Urothelium cell line (cell line): ENCODE measurements at regions not wholly inside any gene's neighbourhood (a gene's known extent, or its start where the extent isn't known, plus 50 kb on each side); places are given as distances from the start of the nearest gene placed in this dataset.

Experiments used
- DNase-seq: peaks from one replicate; pipeline ENCODE4 v3.0.0; 2011; ENCODE audit warnings: low spot score, mixed read lengths
- FAIRE-seq: peaks from 2 replicates; lab custom pipeline; 2011; peaks lifted over from hg19 to GRCh38; lab: Jason Lieb, UNC

DNA sequence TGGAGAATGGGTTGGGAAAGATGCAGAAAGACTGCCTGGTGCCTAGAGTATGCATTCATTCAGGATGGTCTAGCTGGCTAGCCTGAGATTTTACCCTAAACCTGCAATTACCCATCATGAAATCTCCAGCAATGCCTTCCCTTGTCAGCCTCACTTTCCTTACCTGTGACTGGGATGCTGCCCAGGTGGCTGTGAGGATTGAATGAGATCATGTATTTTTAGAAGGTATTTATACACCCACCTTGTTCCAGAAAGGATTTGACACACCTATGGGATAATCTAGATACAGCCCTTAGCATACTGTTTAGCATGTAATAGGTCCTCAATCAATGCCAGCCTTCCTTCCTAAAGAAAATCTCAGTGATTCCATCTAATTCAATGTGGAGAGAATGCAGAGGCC lies 561.4 kb downstream of the CDK5RAP2 start:
- FAIRE-seq (no peak), DNase-seq (no peak)

DNA sequence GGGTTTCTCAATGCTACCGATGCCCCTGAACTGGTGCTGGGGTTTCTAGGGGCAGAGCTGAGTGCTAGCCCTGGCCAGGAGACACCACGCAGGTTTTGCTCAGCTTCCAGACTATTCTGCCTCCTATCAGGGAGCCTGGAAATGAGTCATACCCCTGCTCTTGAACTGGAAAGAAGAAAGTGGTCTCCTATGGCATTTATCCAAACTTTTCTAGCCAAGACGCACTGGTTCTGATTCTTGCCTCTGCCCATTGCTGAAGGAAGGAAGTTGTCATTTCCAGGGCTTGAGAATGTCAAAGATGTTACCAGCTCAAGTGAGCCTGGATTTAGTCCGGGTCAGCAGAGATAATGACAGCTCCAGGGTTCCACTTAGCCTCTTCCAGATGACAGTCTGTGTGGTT lies 561.9 kb downstream of the CDK5RAP2 start:
- FAIRE-seq (no peak), DNase-seq (no peak)

DNA sequence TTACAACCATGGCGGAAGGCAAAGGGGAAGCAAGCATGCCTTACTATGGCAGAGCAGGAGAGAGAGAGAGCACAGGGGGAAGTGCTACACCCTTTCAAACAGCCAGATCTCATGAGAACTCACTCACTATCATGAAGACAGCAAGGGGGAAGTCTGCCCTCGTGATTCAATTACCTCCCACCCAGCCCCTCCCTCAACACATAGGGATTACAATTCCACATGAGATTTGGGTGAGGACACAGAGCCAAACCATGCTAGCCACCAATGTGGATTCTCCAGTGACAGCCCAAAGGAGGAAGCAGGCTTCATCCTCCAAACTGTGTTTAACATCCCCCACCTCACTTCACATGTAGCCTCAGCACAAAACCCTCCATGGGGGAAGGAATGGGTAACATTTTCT lies 563.7 kb downstream of the CDK5RAP2 start:
- no peak for FAIRE-seq
- no peak for DNase-seq

DNA sequence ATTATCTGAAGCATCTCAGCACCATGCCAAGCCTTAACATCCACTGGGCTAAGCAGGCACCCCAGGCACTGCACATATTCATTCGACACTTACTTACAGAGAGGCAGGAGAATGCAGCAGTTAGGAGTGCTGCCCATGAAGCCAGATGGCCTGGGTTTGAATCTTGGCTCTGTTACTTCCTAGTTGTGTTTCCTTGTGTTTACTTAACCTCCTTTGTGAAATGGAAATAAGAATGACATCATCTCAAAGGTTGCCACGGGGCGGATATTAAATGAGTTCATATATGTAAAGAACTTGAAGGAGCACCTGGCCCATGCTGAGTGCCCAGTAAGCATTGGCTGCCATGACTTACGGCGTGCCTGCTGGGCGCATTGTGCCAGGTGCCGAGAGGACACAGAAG lies 565.2 kb downstream of the CDK5RAP2 start:
- FAIRE-seq (no peak), DNase-seq (no peak)

DNA sequence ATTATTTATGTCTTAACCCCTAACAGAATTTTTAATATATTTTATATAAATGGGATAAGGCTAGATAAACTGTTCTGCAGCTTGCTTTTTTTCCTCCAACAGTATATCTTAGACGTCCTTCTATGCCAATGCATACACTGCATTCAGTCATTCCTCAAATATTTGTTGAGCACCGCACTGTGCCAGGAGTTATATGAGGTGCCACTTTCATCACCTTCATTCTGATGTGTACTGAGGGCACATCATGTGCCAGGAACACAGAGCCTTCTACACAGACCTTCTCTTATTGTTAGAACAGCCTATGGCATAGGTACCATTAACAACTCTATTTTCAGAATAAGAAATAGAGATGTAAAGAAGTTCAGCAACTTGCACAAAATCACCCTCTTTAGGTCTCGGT lies 570.1 kb downstream of the CDK5RAP2 start:
- DNase-seq (no peak), FAIRE-seq (no peak)

DNA sequence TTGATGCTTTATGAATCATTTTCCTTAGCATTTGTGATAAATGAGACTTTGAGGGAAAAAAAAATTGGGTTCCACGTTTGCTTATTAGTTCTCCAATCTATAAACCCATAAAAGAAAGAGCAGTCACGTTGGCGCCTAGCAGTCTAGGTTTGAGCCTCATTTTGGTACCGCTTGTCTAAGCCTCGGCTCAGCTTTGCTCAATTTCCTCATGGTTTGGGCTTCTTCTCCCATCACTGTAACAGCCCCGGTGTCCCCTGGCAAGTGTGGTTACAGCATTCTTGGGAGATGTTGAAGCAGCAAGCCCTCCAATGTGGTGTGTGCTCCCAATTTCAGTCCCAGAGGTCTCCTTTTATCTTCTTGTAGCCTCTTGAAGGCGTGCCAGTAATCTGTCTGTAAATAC lies 578.4 kb downstream of the CDK5RAP2 start:
- FAIRE-seq = no peak
- DNase-seq = no peak

DNA sequence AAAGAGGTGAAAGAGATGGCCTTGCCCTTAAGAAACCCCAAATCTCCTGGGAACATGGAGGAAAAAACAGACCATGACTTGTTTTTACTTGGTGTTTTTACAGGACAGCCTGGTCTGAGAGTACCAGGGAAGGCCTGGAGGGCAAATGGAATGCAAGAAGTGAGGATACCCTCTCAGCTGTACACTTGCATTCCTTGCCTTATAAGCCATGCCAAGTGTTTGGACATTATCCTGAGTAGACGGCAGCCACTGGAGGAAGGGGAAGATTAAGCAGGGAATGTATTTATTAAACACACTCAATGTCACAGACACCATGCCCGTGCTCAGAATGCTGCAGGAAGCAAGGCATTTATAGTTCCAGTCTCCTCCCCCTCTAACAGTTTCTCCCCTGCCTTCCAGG lies 581.4 kb downstream of the CDK5RAP2 start:
- DNase-seq = no peak
- no peak for FAIRE-seq

DNA sequence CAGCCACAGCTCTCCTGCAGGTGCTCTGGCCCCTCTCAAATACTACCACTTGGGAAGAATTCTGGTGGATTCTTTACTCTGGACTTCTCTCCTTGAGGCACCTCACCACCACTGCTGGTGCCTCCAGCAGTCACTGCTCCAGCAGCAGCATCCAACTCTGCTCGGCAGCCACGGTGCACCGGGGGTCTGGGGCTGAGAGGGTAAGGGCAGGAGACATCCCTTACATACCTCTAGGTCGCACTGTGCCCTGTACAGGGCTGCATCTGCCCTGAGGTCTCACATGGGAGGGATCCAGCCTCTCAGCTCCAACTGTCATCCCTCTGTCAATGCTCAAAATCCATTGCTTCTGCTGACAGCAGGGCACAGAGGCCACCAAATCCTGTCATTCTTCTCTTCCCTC lies 588.2 kb downstream of the CDK5RAP2 start:
- DNase-seq (no peak), FAIRE-seq (no peak)

DNA sequence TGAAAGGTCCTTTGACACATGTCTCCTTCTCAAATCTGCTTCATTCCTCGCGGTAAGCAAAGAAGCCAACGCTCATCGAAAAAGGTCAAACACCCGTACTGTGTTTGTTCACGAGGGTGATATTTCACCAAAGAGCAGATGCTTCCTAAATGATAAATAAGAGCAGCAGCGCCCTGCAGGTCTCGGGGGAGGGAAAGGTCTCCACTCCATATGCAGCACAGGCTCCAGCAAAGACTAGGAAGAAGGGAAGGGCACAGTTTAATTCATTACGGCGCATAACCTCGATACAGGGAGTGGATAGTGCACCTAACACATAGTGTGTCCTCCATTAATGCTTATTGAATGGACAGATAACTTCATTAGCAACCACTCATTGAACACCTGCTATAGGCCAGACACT lies 593.3 kb downstream of the CDK5RAP2 start:
- FAIRE-seq (no peak), DNase-seq (no peak)

DNA sequence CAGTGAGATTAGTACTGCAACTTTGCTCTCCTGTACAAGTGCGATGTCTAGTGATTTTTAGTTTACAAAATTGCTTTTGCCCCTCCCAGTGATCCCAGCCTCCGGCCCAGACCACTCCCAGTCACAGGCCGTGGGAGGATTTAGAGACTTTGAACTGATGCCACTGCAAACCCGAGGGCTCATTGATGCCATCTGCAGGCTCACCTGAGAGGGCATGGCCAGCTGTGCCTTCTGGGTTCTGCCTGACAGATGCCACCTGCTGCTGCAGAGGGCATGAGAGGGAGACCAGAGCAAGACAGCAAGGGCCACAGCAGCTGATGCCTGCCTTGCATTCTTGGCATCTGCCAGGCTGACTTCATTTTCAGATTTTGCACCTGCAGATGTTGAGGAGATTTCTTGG lies 593.8 kb downstream of the CDK5RAP2 start:
- no peak for DNase-seq
- no peak for FAIRE-seq

DNA sequence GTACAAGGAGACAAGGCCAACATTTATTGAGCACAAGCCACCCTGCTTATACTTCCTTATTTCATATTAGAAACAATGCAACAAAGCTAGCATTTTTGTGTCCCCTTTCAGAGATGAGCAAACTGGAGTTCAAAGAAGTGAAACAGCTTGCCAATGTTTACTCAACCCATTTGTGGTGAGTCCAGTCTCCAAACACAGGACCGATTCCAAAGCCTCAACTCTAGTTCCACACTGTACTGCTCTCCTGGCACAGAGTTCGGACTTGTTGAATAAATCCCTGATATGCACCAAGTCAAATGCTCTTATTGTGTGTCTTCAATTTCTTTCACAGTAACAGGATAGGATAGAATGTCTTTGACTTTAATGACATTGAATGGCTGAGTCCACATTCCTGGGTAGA lies 604.8 kb upstream of the BRINP1 start:
- FAIRE-seq = no peak

DNA sequence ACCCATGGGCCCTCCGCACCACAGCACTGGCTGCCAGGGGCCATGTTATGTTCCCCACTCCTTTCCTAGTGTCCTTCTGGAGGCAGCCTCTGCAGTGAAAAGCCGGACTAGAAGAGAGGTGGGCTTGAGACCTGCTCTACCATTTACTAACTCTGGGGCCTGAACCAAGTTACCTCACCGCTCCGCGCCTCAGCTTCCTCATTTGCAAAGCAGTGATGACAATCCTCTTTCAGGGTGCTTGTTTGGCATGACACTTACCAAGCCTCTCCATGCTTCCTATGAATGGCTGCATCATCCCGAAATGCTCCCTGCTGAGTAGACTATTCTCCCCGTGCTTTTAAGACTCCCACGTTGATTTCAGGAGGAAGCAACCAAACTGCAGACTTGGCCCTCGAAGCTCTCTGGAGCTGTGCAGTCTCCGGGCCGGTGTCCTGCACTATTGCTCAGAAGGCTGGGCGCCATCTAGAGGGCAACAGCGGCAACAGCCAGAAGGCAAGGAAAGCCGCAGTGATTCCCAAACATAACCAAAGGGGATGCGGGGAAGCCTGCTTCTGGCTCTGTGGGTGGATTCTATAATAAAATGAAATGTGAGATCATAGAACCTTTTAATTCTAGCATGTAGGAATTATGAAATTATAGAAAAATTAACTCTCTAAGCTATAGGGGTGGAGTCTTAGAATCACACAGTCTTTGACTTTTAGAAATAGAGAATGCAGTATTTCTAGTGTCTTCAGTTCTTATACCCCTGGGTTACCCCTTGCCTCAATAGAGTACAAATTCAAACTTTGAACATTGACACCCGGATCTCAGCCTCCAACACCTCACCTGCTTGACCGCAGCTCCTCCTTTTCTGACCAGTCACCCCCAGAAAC lies 599.8 kb upstream of the BRINP1 start:
- FAIRE-seq (no peak), DNase-seq (peak; percentile 75)

More for the DNA sequence above, 604.8 kb upstream of the BRINP1 start:
- DNase-seq = no peak

DNA sequence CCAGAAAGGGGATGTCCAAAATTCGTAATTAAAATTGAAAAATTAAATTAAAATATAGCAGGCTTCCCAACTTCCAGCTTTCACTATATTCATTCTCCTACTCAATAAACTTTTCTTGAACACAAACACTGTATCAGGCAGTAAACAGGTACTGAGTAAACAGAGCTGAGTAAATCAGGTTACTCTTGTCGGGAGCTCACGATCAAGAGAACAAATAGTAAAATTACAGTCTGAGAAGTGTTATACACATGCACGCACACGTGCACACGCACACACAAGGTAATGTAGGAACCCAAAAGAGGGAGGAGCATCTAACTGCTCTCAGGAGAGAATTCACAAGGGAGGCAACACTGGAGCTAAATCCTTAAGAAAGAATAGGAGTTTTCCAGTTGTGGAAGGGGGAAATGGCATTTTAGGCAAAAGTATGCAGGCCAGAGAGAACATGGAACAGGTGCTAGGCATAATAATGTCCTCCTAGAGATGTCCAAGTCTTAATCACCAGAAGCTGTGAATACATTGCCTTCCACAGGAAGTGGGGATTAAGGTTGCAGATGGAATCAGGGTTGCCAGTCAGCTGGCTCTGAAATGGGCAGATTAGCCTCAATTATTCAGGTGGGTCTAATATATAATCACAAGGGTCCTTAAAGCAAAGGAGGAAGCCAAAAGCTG lies 598.8 kb upstream of the BRINP1 start:
- FAIRE-seq (no peak), DNase-seq (no peak)

DNA sequence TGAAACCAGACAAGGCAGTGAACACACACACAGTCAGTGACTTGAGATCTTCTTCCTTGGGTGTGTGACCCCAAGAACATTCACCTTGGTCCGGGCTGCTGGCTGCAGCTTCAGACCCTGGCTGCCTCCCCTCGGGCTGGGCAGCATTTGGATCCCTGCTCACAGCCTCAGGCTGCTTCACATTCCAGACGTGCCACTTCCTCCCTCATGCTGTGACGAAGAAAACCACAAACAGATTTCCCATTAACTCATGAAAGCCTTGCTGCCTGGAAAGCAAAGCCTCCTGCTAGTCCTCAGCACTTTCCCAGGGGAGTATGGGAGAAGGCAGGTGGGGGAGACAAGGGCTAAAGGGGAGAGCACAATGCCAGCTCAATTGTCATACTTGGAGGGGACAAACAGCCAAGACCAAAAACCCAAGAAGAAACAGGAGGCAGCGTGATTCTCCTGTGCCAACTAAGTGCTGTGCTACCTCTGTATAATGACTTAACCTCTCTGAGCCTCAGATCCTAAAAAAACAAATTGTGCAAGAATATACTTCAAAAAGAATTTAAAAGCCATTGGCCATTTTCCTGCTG lies 594.6 kb upstream of the BRINP1 start:
- FAIRE-seq (peak; percentile 84), DNase-seq (peak; percentile 81)

DNA sequence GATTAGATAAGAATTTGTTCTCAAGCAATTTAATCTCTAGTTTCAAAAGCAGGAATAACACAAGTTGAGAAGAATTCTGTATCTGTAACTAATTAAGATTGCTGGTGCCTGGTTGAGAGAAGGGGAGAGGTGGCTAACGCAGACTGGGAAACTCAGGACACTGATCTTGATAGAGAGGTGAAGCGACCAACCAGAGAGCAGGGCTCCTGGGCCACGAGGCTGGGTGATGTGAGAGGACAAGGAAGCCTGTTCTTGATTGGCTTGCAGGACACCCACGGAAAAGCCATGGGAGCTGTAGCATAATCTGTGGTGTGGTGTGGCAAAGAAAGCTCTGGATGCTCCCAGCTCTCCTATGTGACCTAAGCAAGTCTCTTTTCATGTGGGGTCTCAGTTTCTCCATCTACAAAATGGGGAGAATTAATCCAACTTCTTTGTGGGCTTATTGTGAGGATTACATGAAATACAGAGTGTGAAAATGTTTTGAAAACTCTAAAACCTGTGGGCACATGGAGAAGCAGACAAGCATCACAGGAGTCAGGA lies 594.1 kb upstream of the BRINP1 start:
- DNase-seq (peak; percentile 67), FAIRE-seq (no peak)

DNA sequence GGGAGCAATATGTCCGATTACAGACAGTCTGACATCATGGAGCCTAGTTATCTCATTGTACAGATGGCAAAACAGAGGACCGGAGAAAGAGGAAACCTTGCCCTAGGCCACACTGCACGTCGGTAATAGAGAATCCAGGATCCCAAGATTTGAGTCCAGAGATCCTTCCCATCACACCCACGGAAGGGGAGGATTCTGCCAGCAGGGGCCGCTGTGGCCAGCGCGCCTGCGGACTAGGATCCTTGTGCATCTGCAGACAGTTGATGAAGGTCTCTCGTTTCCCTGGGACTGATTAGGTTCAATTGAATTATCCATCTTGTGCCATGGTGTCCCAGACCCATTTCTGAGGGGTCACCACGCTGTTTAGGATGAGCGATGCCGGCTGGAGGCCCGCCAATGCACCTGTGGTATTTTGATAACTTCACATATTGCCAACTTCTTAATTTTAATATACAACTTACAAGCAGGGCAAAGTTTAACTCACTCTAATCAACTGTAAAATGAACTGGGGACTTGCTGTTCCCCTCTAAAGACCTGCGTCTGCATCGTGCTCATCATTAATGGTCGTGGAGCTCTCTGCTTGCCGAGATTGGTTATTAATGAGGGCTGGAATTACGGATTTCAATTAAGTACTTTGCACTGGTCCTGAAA lies 592.7 kb upstream of the BRINP1 start:
- FAIRE-seq = no peak
- DNase-seq = no peak

DNA sequence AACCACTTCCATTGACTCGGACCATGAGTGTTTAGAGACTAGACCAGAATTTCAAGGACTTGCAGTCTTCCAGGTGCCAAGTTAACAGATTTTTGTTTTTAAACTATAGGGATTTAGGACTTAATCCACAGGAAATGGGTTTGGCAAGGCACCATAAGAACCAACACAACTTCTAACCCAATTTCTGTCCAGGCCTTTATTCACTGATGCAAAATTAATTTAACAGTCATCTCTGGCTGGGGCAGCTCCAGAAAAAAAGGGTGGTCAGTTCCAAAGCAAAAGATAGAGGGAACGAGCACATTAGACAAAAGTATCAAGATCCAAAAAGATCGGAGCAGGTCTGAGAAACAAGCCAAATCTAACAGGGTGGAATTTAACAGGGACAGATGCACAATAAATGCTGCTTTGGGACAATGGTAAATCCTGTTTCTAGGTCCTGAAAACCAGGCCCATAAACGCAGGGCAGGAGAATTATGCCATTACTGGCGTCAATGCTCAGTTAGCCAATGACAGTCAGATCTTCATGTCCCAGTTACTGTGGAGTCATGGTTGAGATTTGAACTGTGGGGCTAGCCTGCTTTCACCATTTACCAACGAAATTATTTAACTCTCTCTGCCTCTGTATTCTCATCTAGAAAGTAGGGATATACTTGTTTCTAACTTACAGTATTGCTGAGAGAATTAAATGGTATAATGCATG lies 590.8 kb upstream of the BRINP1 start:
- FAIRE-seq = no peak
- DNase-seq = no peak

DNA sequence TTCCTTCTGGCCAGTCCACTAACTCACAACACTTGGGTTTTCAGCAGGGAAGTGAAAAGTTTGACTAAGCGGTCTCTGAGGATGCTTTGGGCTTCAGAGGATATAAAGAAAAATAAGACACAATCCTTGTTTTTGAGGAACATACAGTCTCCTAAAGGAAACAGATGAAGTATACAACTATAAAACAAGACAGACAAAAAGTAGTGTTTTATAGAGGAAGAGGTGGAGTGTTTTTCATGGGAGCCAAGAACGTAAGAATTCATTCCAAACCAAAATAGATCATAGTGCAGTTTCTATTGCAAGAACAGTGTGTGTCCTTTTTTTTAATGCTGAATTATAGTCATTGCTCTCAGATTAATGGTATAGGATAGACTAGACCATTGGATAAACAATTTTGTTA lies 586.9 kb upstream of the BRINP1 start:
- FAIRE-seq = no peak

DNA sequence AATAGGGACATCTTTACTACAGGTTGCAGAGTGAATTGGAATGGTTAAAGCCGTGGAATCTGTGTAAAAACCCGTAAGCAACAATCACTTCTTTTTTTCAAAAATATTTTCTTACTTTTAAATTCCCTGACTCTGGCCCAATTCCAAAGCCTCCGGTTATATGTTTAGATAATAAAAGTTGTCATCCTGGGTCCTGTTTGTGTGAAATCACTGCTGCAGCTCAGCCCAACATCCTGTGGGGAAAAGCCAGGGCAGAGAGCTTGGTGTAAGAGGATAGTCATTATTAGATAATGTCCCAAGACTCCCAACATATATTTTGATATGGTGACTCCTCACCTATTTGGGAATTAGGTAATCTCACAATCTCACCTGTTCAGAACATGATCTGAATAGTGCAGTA lies 586.0 kb upstream of the BRINP1 start:
- DNase-seq = no peak

More for the DNA sequence above, 586.9 kb upstream of the BRINP1 start:
- no peak for DNase-seq

DNA sequence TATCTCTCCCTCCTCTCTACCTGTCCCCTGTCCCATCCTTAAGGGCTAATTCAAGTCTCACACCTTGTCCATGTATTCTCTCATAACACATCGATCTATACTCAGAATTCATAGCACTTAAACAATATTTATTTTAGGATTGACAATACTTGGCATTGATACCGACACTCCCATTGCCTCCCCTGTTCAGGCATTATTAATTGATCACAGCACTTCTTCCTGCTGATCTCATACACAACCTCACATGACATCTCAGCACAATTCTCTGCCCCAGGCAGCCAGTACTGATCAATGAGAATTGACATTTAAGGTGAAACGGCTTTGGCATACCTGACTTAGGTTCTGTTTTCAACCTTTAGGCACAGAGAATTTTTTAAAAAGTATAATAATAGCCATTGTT lies 582.4 kb upstream of the BRINP1 start:
- no peak for DNase-seq
- FAIRE-seq = no peak

More for the DNA sequence above, 586.0 kb upstream of the BRINP1 start:
- FAIRE-seq = no peak

DNA sequence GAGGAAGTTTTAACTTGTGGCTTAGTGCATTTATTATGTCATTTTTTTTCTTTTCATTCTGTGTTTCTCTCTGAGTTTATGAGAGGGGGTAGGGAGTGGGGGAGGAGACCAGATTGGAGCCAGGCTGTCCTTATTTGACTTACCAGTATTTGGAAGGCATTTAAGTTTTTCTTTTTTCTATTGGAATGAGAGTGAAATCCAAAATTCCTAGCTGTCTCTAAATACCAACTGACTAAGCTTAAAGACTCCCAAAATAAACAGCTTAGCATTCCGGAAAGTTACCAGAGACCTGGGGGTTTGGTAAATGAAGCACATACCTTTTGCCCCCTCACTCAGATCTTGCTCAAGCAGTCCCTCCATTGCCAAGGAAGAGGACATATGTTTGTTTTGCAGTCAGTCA lies 581.9 kb upstream of the BRINP1 start:
- DNase-seq (no peak), FAIRE-seq (no peak)
